GM12878 (cell line): ENCODE measurements at regions not wholly inside any gene's neighbourhood (a gene's known extent, or its start where the extent isn't known, plus 50 kb on each side); places are given as distances from the start of the nearest gene placed in this dataset.

Source experiments
- ATAC-seq: fragments of 200-7000 bp; cut with Tn5 transposase; 3 replicates; pipeline ENCODE4 v1.9.1; 2020; ENCODE audit warnings: mild to moderate bottlenecking, moderate library complexity
- BruUV-seq: library from RNA; stranded (reverse); fragments of 400-500 nt; replicated peaks from 2 replicates; lab custom pipeline; 2021; lab: Mats Ljungman, UMichigan
- CTCF ChIA-PET: fragments of 300-600 bp; sonication (Branson Sonifier 250); formaldehyde crosslinking; extraction: SDS; loops from one replicate; lab custom pipeline; 2021; ENCODE audit warnings: inconsistent platforms; lab: Yijun Ruan, JAX
- POLR2A ChIA-PET: fragments of 350-600 bp; formaldehyde crosslinking; extraction: SDS; loops from one replicate; lab custom pipeline; 2021; ENCODE audit warnings: inconsistent platforms; lab: Charles Lee
- RAD21 ChIA-PET: fragments of 300-600 bp; sonication (Branson Sonifier 250); formaldehyde crosslinking; loops from one replicate; lab custom pipeline; 2023; ENCODE audit warnings: antibody characterized with exemption; ENCODE audit not compliant: unreplicated experiment; lab: Charles Lee
- SMC1A ChIA-PET: fragments of 300-600 bp; sonication (Branson Sonifier 250); formaldehyde crosslinking; loops from one replicate; lab custom pipeline; 2023; ENCODE audit not compliant: unreplicated experiment, uncharacterized antibody; lab: Charles Lee
- DNase-seq: peaks from one replicate; pipeline ENCODE4 v3.0.0-alpha.2; 2011; ENCODE audit warnings: low read depth, low spot score
- FAIRE-seq: peaks from 3 replicates; lab custom pipeline; 2011; peaks lifted over from hg19 to GRCh38; lab: Jason Lieb, UNC
- H2AFZ ChIP-seq: 2 replicates; pipeline ENCODE4 v1.6.0; 2011; ENCODE audit warnings: low read depth, low read length, control low read depth; ENCODE audit not compliant: control insufficient read depth
- H3K27ac ChIP-seq: 2 replicates; pipeline ENCODE4 v1.5.1; 2011; ENCODE audit warnings: control low read depth; ENCODE audit not compliant: control insufficient read depth, insufficient read depth
- H3K27me3 ChIP-seq, 2 experiments: replicated peaks in 1 of 2; 2 replicates each; pipeline versions ENCODE4 v1.6.0 to v1.6.1; 2011; ENCODE audit warnings: low read length in 1 of 2; ENCODE audit not compliant: control insufficient read depth in 2 of 2, insufficient read depth in 2 of 2
- H3K36me3 ChIP-seq, 2 experiments: 2 replicates each; pipeline ENCODE4 v1.5.1; 2011; ENCODE audit warnings: low read length in 1 of 2; ENCODE audit not compliant: control insufficient read depth in 2 of 2, insufficient read depth in 2 of 2
- H3K4me1 ChIP-seq: 2 replicates; pipeline ENCODE4 v1.6.1; 2011; ENCODE audit warnings: mild to moderate bottlenecking, low read length, moderate library complexity, mixed read lengths; ENCODE audit not compliant: control insufficient read depth, insufficient read depth
- H3K4me2 ChIP-seq: 2 replicates; pipeline ENCODE4 v1.6.0; 2011; ENCODE audit warnings: control low read depth; ENCODE audit not compliant: control insufficient read depth, insufficient read depth
- H3K4me3 ChIP-seq: fragments of 200-600 bp; sonication (generic); 2 replicates; pipeline ENCODE4 v1.5.1; 2016
- H3K79me2 ChIP-seq: 2 replicates; pipeline ENCODE4 v1.6.0; 2011; ENCODE audit warnings: low read length; ENCODE audit not compliant: control insufficient read depth, insufficient read depth
- H3K9ac ChIP-seq: 2 replicates; pipeline ENCODE4 v1.8.0; 2011; ENCODE audit warnings: low read length, control low read depth, mixed read lengths; ENCODE audit not compliant: control insufficient read depth, insufficient read depth
- H3K9me3 ChIP-seq: replicated peaks from 3 replicates; pipeline ENCODE4 v1.5.1; 2011; ENCODE audit warnings: mild to moderate bottlenecking, low read length; ENCODE audit not compliant: control insufficient read depth, insufficient read depth
- H4K20me1 ChIP-seq: 2 replicates; pipeline ENCODE4 v1.6.0; 2011; ENCODE audit not compliant: control insufficient read depth, insufficient read depth
- ASH2L ChIP-seq: fragments of 300-600, 200-600 bp; sonication (generic); IDR thresholded peaks from 2 replicates; pipeline ENCODE4 v1.6.1; 2017; ENCODE audit warnings: low read depth, mild to moderate bottlenecking, borderline replicate concordance
- ESRRA ChIP-seq: IDR thresholded peaks from 2 replicates; pipeline ENCODE4 v1.6.1; 2012; ENCODE audit warnings: mild to moderate bottlenecking, low read length, improper control_type of control experiment
- GABPA ChIP-seq: IDR thresholded peaks from 2 replicates; pipeline ENCODE4 v1.6.1; 2014; ENCODE audit warnings: antibody characterized with exemption, low read depth, mild to moderate bottlenecking, inconsistent platforms
- LARP7 ChIP-seq: fragments of 450-650 bp; IDR thresholded peaks from 2 replicates; pipeline ENCODE4 v1.6.1; 2017; ENCODE audit warnings: mild to moderate bottlenecking
- RUNX3 ChIP-seq: IDR thresholded peaks from 2 replicates; pipeline ENCODE4 v1.6.1; 2012; ENCODE audit warnings: low read length, inconsistent platforms
- YBX1 ChIP-seq: fragments of 450-650 bp; IDR thresholded peaks from 2 replicates; pipeline ENCODE4 v1.6.1; 2016; ENCODE audit warnings: antibody characterized with exemption
- ZNF207 ChIP-seq: fragments of 450-650 bp; IDR thresholded peaks from 2 replicates; pipeline ENCODE4 v1.6.1; 2014; ENCODE audit warnings: antibody characterized with exemption, mild to moderate bottlenecking, borderline replicate concordance
- ZNF274 ChIP-seq: IDR thresholded peaks from one replicate; pipeline ENCODE4 v1.8.0; 2011; ENCODE audit not compliant: insufficient read length, insufficient read depth
- WGBS: methylation state at CpG from one replicate; pipeline ENCODE4 v1.1.6; 2016; ENCODE audit warnings: low lambda C conversion rate; ENCODE audit not compliant: insufficient replicate concordance, insufficient coverage; ENCODE audit errors: missing lambda C conversion rate; 5-methylcytosine and 5-hydroxymethylcytosine counted together
- in situ Hi-C: fragments of 300-500 bp; cut with MboI; formaldehyde crosslinking; loops from 9 replicates; pipeline ENCODE4 v1.14.3; 2018; ENCODE audit warnings: mixed read lengths
- intact Hi-C: fragments of 100-400 bp; cut with micrococcal nuclease; formaldehyde crosslinking; loops from one replicate; pipeline ENCODE4 v1.14.2; 2022; ENCODE audit not compliant: unreplicated experiment
- TF ChIP-seq, protein P1 (sequence below): fragments of 450-650 bp; IDR thresholded peaks from 2 replicates; pipeline ENCODE4 v1.6.1; 2017; ENCODE audit warnings: mild to moderate bottlenecking, moderate library complexity
- TF ChIP-seq, protein P2 (sequence below): fragments of 450-650 bp; IDR thresholded peaks from 2 replicates; pipeline ENCODE4 v1.6.1; 2017; ENCODE audit warnings: low read depth, mild to moderate bottlenecking, moderate library complexity
- TF ChIP-seq, protein P3 (sequence below): fragments of 450-650 bp; IDR thresholded peaks from 2 replicates; pipeline ENCODE4 v1.6.1; 2014; ENCODE audit warnings: mild to moderate bottlenecking
- TF ChIP-seq, protein P4 (sequence below): fragments of 450-650 bp; IDR thresholded peaks from 2 replicates; pipeline ENCODE4 v1.6.1; 2016; ENCODE audit warnings: mild to moderate bottlenecking, moderate library complexity, borderline replicate concordance

DNA sequence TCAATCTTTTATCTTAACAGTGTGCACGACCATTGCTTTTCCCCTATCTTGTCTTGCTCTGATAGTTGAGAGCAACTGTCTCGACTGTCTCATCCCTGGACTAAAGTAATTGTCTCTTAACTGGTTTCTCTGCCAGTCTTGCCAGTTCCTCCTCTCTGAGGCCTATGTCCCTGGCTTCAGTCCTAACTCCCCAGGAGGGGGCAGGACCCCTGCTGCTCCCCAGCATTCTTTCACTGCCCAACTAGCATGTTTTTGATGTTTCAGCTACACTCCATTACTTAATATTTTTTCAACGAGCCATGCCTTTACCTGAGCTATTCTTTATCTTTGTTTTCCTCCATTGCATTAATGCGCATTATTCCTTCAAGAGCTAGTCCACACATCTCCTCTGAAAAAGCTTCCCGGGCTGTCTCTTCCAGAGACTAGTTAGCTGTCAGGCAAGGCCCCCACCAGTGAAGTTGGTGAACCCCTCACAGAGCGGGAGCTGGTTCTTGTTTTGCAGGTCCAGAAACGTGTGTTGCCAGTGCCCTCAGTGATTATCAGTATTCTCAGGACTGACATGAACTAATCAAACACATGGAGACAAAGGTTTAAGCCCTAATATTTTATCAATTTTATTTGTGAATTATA lies 291.7 kb upstream of the KCNN2 start (continued):
- TF ChIP-seq, protein P1, sequence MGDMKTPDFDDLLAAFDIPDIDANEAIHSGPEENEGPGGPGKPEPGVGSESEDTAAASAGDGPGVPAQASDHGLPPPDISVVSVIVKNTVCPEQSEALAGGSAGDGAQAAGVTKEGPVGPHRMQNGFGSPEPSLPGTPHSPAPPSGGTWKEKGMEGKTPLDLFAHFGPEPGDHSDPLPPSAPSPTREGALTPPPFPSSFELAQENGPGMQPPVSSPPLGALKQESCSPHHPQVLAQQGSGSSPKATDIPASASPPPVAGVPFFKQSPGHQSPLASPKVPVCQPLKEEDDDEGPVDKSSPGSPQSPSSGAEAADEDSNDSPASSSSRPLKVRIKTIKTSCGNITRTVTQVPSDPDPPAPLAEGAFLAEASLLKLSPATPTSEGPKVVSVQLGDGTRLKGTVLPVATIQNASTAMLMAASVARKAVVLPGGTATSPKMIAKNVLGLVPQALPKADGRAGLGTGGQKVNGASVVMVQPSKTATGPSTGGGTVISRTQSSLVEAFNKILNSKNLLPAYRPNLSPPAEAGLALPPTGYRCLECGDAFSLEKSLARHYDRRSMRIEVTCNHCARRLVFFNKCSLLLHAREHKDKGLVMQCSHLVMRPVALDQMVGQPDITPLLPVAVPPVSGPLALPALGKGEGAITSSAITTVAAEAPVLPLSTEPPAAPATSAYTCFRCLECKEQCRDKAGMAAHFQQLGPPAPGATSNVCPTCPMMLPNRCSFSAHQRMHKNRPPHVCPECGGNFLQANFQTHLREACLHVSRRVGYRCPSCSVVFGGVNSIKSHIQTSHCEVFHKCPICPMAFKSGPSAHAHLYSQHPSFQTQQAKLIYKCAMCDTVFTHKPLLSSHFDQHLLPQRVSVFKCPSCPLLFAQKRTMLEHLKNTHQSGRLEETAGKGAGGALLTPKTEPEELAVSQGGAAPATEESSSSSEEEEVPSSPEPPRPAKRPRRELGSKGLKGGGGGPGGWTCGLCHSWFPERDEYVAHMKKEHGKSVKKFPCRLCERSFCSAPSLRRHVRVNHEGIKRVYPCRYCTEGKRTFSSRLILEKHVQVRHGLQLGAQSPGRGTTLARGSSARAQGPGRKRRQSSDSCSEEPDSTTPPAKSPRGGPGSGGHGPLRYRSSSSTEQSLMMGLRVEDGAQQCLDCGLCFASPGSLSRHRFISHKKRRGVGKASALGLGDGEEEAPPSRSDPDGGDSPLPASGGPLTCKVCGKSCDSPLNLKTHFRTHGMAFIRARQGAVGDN: no peak
- TF ChIP-seq YBX1 (no peak), LARP7 (no peak), ZNF274 (no peak)
- TF ChIP-seq, protein P2, sequence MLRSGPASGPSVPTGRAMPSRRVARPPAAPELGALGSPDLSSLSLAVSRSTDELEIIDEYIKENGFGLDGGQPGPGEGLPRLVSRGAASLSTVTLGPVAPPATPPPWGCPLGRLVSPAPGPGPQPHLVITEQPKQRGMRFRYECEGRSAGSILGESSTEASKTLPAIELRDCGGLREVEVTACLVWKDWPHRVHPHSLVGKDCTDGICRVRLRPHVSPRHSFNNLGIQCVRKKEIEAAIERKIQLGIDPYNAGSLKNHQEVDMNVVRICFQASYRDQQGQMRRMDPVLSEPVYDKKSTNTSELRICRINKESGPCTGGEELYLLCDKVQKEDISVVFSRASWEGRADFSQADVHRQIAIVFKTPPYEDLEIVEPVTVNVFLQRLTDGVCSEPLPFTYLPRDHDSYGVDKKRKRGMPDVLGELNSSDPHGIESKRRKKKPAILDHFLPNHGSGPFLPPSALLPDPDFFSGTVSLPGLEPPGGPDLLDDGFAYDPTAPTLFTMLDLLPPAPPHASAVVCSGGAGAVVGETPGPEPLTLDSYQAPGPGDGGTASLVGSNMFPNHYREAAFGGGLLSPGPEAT: no peak

DNA sequence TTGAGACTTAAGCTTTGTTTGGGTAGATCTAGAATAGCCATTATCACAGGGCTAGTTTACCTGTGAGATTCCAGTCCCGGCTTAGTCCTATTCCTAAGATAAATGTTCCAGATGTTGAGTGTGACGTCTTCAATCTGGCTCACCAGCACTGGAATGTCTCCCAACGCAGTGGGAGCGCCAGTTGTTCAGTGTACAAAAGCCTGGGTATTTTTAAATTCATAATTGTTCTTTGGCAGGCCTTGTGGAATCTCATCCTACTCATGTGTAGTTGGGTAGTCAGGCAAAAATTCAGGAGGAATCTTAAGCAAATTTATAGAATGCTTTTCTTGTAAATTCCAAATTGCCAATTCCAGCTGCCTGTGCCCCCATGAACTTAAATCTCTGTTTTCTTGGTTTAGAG lies 272.6 kb upstream of the KCNN2 start:
- H3K4me1 ChIP-seq: no peaks in the 10 kb centered on the region
- DNase-seq (no peak), ATAC-seq (no peak), FAIRE-seq (no peak)
- ChIA-PET POLR2A (no interaction called here), SMC1A (no interaction called here), CTCF (no interaction called here), RAD21 (no interaction called here)
- no peak overlapping the region for H3K4me2 ChIP-seq
- H3K27ac ChIP-seq: no peak overlapping the region
- BruUV-seq: no TSS peak
- no peaks in the 10 kb centered on the region for H4K20me1 ChIP-seq
- no peaks in the 10 kb centered on the region for H3K27me3 ChIP-seq
- no peaks in the 10 kb centered on the region for H3K79me2 ChIP-seq
- H3K9ac ChIP-seq: no peak overlapping the region
- no peak overlapping the region for H3K4me3 ChIP-seq
- H3K36me3 ChIP-seq: no peaks in the 10 kb centered on the region
- 21% methylated on average over 4 of the region's 4 CpGs for WGBS
- H2AFZ ChIP-seq: no peak overlapping the region
- intact Hi-C loops: loop anchor here (10.0 kb wide), 1 partner anchor 404 kb away; no protein-coding TSS in a partner anchor
- in situ Hi-C loops: no loop called here
- H3K9me3 ChIP-seq: peaks cover 4% of the 10 kb centered on the region; the same call in 1 of the 3 replicates
- TF ChIP-seq ASH2L (no peak), ESRRA (no peak), ZNF207 (no peak), GABPA (no peak), RUNX3 (no peak)
- TF ChIP-seq, protein P3, sequence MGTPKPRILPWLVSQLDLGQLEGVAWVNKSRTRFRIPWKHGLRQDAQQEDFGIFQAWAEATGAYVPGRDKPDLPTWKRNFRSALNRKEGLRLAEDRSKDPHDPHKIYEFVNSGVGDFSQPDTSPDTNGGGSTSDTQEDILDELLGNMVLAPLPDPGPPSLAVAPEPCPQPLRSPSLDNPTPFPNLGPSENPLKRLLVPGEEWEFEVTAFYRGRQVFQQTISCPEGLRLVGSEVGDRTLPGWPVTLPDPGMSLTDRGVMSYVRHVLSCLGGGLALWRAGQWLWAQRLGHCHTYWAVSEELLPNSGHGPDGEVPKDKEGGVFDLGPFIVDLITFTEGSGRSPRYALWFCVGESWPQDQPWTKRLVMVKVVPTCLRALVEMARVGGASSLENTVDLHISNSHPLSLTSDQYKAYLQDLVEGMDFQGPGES: no peak
- TF ChIP-seq, protein P4, sequence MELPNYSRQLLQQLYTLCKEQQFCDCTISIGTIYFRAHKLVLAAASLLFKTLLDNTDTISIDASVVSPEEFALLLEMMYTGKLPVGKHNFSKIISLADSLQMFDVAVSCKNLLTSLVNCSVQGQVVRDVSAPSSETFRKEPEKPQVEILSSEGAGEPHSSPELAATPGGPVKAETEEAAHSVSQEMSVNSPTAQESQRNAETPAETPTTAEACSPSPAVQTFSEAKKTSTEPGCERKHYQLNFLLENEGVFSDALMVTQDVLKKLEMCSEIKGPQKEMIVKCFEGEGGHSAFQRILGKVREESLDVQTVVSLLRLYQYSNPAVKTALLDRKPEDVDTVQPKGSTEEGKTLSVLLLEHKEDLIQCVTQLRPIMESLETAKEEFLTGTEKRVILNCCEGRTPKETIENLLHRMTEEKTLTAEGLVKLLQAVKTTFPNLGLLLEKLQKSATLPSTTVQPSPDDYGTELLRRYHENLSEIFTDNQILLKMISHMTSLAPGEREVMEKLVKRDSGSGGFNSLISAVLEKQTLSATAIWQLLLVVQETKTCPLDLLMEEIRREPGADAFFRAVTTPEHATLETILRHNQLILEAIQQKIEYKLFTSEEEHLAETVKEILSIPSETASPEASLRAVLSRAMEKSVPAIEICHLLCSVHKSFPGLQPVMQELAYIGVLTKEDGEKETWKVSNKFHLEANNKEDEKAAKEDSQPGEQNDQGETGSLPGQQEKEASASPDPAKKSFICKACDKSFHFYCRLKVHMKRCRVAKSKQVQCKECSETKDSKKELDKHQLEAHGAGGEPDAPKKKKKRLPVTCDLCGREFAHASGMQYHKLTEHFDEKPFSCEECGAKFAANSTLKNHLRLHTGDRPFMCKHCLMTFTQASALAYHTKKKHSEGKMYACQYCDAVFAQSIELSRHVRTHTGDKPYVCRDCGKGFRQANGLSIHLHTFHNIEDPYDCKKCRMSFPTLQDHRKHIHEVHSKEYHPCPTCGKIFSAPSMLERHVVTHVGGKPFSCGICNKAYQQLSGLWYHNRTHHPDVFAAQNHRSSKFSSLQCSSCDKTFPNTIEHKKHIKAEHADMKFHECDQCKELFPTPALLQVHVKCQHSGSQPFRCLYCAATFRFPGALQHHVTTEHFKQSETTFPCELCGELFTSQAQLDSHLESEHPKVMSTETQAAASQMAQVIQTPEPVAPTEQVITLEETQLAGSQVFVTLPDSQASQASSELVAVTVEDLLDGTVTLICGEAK: no peak
